ENCODE measurements at regions not wholly inside any gene's neighbourhood (a gene's known extent, or its start where the extent isn't known, plus 50 kb on each side); places are given as distances from the start of the nearest gene placed in this dataset.

- no peak for DNase-seq (ENCODE audit: low read depth)
- TF ChIP-seq CTCF (IDR thresholded peaks at IDR 0.05; ENCODE audit: low read depth, low read length, missing control alignments): no peak
- no peak overlapping the region for H3K4me3 ChIP-seq (ENCODE audit: low read depth, low read length)
Observed at GRCh38 chr9:7707934-7708333, 91.6 kb downstream of the DMAC1 start.

GRCh38 chr9:7704543-7704942 lies 95.0 kb downstream of the DMAC1 start:
- no peak overlapping the region for H3K4me3 ChIP-seq (ENCODE audit: low read depth, low read length)
- no peak for TF ChIP-seq CTCF (IDR thresholded peaks at IDR 0.05; ENCODE audit: low read depth, low read length, missing control alignments)
- no peak for DNase-seq (ENCODE audit: low read depth)

- no peak for DNase-seq (ENCODE audit: low read depth)
- no peak for TF ChIP-seq CTCF (IDR thresholded peaks at IDR 0.05; ENCODE audit: low read depth, low read length, missing control alignments)
- no peak overlapping the region for H3K4me3 ChIP-seq (ENCODE audit: low read depth, low read length)
Observed at GRCh38 chr9:7691909-7692308, 107.7 kb downstream of the DMAC1 start.

GRCh38 chr9:7690014-7690413 lies 109.6 kb downstream of the DMAC1 start:
- no peak for TF ChIP-seq CTCF (IDR thresholded peaks at IDR 0.05; ENCODE audit: low read depth, low read length, missing control alignments)
- no peak overlapping the region for H3K4me3 ChIP-seq (ENCODE audit: low read depth, low read length)
- no peak for DNase-seq (ENCODE audit: low read depth)

- DNase-seq (ENCODE audit: low read depth): no peak
- no peak for TF ChIP-seq CTCF (IDR thresholded peaks at IDR 0.05; ENCODE audit: low read depth, low read length, missing control alignments)
- no peak overlapping the region for H3K4me3 ChIP-seq (ENCODE audit: low read depth, low read length)
Observed at GRCh38 chr9:7688626-7689025, 111.0 kb downstream of the DMAC1 start.

GRCh38 chr9:7676609-7677156 lies 122.9 kb downstream of the DMAC1 start:
- H3K4me3 ChIP-seq (ENCODE audit: low read depth, low read length): no peak overlapping the region
- no peak for DNase-seq (ENCODE audit: low read depth)
- no peak for TF ChIP-seq CTCF (IDR thresholded peaks at IDR 0.05; ENCODE audit: low read depth, low read length, missing control alignments)

- DNase-seq (ENCODE audit: low read depth): no peak
- no peak for TF ChIP-seq CTCF (IDR thresholded peaks at IDR 0.05; ENCODE audit: low read depth, low read length, missing control alignments)
- H3K4me3 ChIP-seq (ENCODE audit: low read depth, low read length): no peak overlapping the region
Observed at GRCh38 chr9:7671847-7672246, 127.7 kb downstream of the DMAC1 start.

All from GM12864 (cell line).